AG04450 (cell line): ENCODE measurements at regions not wholly inside any gene's neighbourhood (a gene's known extent, or its start where the extent isn't known, plus 50 kb on each side); places are given as distances from the start of the nearest gene placed in this dataset.

Experiments used
- CTCF ChIA-PET: fragments of 300-600, 350-600 bp; formaldehyde crosslinking; extraction: SDS; loops from one replicate; lab custom pipeline; 2022; ENCODE audit warnings: antibody characterized with exemption, inconsistent platforms; lab: Charles Lee
- POLR2A ChIA-PET: fragments of 350-600 bp; formaldehyde crosslinking; extraction: SDS; loops from one replicate; lab custom pipeline; 2021; ENCODE audit warnings: antibody characterized with exemption, inconsistent platforms; lab: Yijun Ruan, JAX
- DNase-seq: peaks from one replicate; pipeline ENCODE4 v3.0.0-alpha.2; 2011; ENCODE audit warnings: low read depth, low spot score
- H3K27ac ChIP-seq: one replicate; pipeline ENCODE4 v1.5.1; 2012; ENCODE audit warnings: low read depth, low read length, control low read depth
- H3K27me3 ChIP-seq: one replicate; pipeline ENCODE4 v1.6.0; 2012; ENCODE audit warnings: low read length; ENCODE audit not compliant: control insufficient read depth, insufficient read depth
- H3K4me3 ChIP-seq: 2 replicates; pipeline ENCODE4 v1.5.1; 2011; ENCODE audit warnings: mild to moderate bottlenecking, low read depth, low read length, control low read depth
- H3K9me3 ChIP-seq: 2 replicates; pipeline ENCODE4 v1.5.1; 2012; ENCODE audit warnings: low read length; ENCODE audit not compliant: control insufficient read depth, insufficient read depth
- CTCF ChIP-seq: IDR thresholded peaks from 2 replicates; pipeline ENCODE4 v1.5.1; 2011; ENCODE audit warnings: low read depth, low read length, control low read depth, inconsistent platforms

GRCh38 chr1:209485751-209486150 lies 97.8 kb upstream of the CAMK1G start:
- ChIA-PET POLR2A (no interaction called here), CTCF (interaction anchor here (2.6 kb wide), 1 partner anchor 283 kb away, joined by 12 read pairs; no protein-coding TSS in a partner anchor)
- TF ChIP-seq CTCF, result no peak
- no peak overlapping the region for H3K27ac ChIP-seq
- H3K9me3 ChIP-seq, result no peaks in the 10 kb centered on the region
- no peak overlapping the region for H3K4me3 ChIP-seq
- DNase-seq, result no peak
- H3K27me3 ChIP-seq, result no peaks in the 10 kb centered on the region

GRCh38 chr1:209486861-209487593 lies 96.5 kb upstream of the CAMK1G start:
- TF ChIP-seq CTCF, result no peak
- no peak overlapping the region for H3K4me3 ChIP-seq
- no peaks in the 10 kb centered on the region for H3K9me3 ChIP-seq
- ChIA-PET CTCF (interaction anchor here (2.6 kb wide), 1 partner anchor 284 kb away, joined by 12 read pairs; no protein-coding TSS in a partner anchor), POLR2A (no interaction called here)
- H3K27ac ChIP-seq, result no peak overlapping the region
- DNase-seq, result no peak
- H3K27me3 ChIP-seq, result peaks cover 2% of the 10 kb centered on the region

- Histone ChIP-seq H3K27me3 (peaks cover 2% of the 10 kb centered on the region), H3K27ac (no peak overlapping the region), H3K4me3 (no peak overlapping the region), H3K9me3 (no peaks in the 10 kb centered on the region)
- DNase-seq, result no peak
- TF ChIP-seq CTCF, result peak; percentile 52
- POLR2A ChIA-PET, result no interaction called here
- CTCF ChIA-PET, result interaction anchor here (0.7 to 1.7 kb wide), 7 partner anchors 24 to 288 kb away, joined by 3 to 13 read pairs (median 3); no protein-coding TSS in a partner anchor
Observed at GRCh38 chr1:209490013-209490412, 93.5 kb upstream of the CAMK1G start.

DNA sequence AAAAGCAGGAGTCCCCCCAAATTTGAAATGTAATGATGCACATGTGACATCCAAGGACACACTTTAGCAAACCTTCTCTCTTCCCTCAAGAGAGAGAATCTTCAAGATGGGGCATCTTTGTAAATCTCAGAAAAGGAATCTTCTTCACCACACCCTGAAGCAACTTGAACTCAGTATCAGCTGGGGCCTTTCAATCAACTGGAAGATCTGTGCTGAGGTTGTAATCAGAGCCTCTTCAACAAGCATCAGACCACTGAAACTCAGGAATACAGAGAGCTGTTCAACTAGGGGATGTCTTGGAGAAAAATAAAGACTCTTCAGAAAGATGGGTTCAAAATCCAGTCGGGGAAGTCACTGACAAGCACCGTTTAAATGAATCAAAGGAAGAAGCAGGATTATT lies 92.5 kb upstream of the CAMK1G start:
- no peaks in the 10 kb centered on the region for H3K9me3 ChIP-seq
- CTCF ChIA-PET, result interaction anchor here (0.9 to 2.0 kb wide), 3 partner anchors 10 to 284 kb away, joined by 3 to 8 read pairs (median 3); no protein-coding TSS in a partner anchor
- POLR2A ChIA-PET, result interaction anchor here (0.7 kb wide), 1 partner anchor 52 kb away, joined by 3 read pairs; no protein-coding TSS in a partner anchor
- H3K27me3 ChIP-seq, result peaks cover 2% of the 10 kb centered on the region
- no peak for DNase-seq
- no peak overlapping the region for H3K27ac ChIP-seq
- TF ChIP-seq CTCF, result no peak
- no peak overlapping the region for H3K4me3 ChIP-seq

GRCh38 chr1:209491496-209491895 lies 92.0 kb upstream of the CAMK1G start:
- Histone ChIP-seq H3K27me3 (peaks cover 2% of the 10 kb centered on the region), H3K27ac (no peak overlapping the region), H3K4me3 (no peak overlapping the region), H3K9me3 (no peaks in the 10 kb centered on the region)
- ChIA-PET POLR2A (interaction anchor here (0.7 kb wide), 1 partner anchor 52 kb away, joined by 3 read pairs; no protein-coding TSS in a partner anchor), CTCF (interaction anchor here (0.9 to 2.0 kb wide), 3 partner anchors 9 to 284 kb away, joined by 3 to 8 read pairs (median 3); no protein-coding TSS in a partner anchor)
- DNase-seq, result no peak
- no peak for TF ChIP-seq CTCF
